NCI-H345 treated with DMSO at 0.1 percent for 48 hours (cell line): ENCODE measurements at regions not wholly inside any gene's neighbourhood (a gene's known extent, or its start where the extent isn't known, plus 50 kb on each side); places are given as distances from the start of the nearest gene placed in this dataset.
"Not testable (repeated sequence)": the region's sequence is repeated elsewhere in the genome, so short reads cannot be mapped to it uniquely, and the experiment has no call there.

Experiments used
- DNase-seq: peaks from one replicate; lab custom pipeline; 2025; ENCODE audit not compliant: unreplicated experiment; lab: John Stamatoyannopoulos, UW

DNA sequence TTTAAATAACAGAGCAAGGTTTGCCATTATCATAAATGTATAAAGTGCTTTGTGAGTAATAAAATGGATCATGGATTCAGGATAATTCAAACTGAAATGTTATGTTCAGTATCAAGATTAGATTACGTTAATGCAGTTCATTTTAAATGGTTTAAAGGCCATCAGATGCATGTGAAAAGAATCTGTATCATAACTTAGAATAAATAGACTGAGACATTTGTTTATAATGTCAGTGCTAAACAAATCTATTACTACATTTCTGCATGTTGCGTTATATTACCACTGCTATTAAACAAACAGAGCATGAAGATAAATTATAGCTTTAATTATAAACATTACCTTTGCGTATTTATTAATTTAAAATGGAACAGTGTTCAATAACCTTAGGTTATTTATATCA, 160.2 kb downstream of the TOX3 start:
- DNase-seq, result no peak

- DNase-seq, result no peak
These were observed 162.6 kb downstream of the TOX3 start for GRCh38 chr16:52384378-52384777.

GRCh38 chr16:52383640-52384292, 163.2 kb downstream of the TOX3 start:
- peak; percentile 38 for DNase-seq

- peak; percentile 5 for DNase-seq
These were observed 163.8 kb downstream of the TOX3 start for GRCh38 chr16:52383119-52383518.

DNA sequence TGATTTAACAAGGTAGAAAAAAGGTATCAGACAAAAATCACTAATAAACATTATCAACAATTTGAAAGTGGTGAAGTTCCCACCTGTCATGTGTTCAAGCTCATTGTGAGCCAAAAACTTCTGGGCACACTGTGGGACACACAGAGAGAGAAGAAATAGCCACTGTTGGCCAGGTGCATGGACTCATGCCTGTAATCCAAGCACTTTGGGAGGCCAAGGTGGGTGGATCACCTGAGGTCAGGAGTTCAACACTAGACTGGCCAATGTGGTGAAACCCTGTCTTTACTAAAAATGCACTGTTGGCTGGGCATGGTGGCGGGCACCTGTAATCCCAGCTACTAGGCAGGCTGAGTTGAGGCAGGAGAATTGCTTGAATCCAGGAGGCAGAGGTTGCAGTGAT, 167.4 kb downstream of the TOX3 start:
- DNase-seq, result no peak

- DNase-seq, result no peak
These were observed 170.2 kb downstream of the TOX3 start for GRCh38 chr16:52376676-52377280.

GRCh38 chr16:52372313-52372712, 174.6 kb downstream of the TOX3 start:
- DNase-seq, result no peak

- DNase-seq, result no peak
These were observed 178.1 kb downstream of the TOX3 start for GRCh38 chr16:52368859-52369258.

DNA sequence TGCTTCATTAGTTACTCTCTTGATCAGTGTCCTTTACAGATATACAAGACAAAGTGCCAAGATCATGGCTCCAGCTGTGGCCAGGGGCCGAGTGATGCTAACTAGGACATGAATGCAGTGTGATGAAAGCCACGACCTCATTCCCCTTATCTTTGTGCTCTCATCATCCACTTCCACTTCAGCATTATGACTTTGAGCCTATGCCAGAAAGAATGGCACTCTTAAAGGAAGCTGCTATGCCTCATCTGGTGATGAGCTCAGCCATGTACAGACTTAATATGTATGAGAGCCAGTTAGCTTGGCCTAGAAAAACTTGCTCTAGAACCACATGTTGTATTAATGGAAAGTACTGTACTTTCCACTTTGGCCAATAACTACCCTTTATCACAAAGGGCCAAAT, 179.1 kb downstream of the TOX3 start:
- no peak for DNase-seq

DNA sequence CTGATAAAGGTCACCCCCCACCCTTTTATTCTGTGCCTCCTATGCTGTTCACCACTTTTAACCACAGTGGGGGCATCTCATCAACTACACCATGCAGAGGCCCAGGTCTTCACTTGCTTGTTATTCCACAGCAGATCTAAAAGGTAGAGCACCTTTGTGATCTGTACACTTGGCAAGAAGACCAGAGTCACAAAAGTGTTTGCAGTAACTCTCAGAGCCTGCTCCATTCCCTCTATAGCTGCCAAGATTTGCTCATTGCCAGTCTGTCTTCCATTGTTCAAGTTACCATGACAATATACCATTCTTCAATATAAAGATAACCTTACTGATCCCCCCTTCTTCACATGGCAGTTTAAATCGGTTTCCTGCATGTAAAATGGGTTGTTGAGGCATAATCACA, 180.0 kb downstream of the TOX3 start:
- no peak for DNase-seq

- DNase-seq, result no peak
These were observed 182.4 kb downstream of the TOX3 start for GRCh38 chr16:52364500-52364899.

DNA sequence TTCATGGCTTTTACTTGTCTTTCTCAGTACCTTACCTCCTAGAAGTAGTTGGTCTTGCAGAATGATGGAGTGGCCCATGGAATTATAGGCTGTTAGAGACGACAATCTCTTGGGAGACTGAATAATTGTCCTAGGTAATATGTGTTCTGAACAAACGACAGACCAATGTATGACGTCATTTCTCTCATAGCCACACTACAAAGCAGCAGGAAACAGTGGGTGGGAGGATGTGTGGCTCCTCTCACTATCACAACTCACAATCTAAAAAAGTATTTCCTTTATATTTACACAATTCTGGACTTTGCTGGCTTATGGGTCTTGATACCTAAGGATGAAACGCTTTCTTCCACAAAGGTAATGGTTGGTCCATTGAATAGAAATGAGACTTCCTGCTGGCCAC, 183.9 kb downstream of the TOX3 start:
- DNase-seq, result no peak

- no peak for DNase-seq
These were observed 189.2 kb downstream of the TOX3 start for GRCh38 chr16:52357711-52358110.

- DNase-seq, result no peak
These were observed 193.7 kb downstream of the TOX3 start for GRCh38 chr16:52353249-52353648.

- no peak for DNase-seq
These were observed 195.5 kb downstream of the TOX3 start for GRCh38 chr16:52351451-52351850.

DNA sequence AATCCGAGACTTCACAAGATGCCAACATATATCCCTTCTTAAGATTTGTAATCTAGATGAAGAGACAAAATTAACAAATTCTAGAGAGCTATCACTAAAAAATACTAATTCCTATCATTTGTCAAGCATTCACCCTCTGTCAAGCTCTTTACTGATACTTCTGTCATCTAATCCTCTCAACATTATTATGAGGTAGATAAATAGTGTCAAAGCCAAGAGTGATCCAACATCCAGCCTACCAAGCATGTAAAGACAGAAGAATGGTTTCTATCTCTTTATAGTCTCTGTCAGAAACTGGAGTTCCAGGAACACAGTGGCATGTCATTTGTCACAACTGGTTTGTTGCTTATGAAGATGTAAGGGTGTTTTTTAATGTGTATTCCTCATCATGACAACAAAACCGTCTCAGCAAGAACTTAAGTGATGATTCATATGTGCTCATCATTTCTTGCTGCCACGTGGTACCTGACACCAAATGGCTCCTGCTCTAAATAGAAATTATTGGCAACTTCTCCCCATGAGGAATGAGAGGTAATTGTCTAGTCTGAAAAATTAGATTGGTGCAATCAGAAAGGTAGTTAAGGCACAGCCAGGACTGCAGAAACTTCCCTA, 196.8 kb downstream of the TOX3 start:
- DNase-seq, result no peak

- no peak for DNase-seq
These were observed 200.2 kb downstream of the TOX3 start for GRCh38 chr16:52346709-52347108.

DNA sequence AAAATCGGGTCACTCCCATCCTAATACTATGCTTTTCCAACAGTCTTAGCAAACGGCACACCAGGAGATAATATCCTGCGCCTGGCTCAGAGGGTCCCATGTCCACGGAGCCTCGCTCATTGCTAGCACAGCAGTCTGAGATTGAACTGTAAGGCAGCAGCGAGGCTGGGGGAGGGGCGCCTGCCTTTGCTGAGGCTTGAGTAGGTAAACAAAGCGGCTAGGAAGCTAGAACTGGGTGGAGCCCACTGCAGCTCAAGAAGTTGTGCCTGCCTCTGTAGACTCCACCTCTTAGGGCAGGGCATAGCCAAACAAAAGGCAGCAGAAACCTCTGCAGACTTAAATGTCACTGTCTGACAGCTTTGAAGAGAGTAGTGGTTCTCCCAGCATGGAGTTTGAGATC, 213.3 kb downstream of the TOX3 start:
- DNase-seq, result not testable (repeated sequence)

- no peak for DNase-seq
These were observed 226.0 kb downstream of the TOX3 start for GRCh38 chr16:52320930-52321439.

GRCh38 chr16:52318302-52319009, 228.5 kb downstream of the TOX3 start:
- peak; percentile 80 for DNase-seq

DNA sequence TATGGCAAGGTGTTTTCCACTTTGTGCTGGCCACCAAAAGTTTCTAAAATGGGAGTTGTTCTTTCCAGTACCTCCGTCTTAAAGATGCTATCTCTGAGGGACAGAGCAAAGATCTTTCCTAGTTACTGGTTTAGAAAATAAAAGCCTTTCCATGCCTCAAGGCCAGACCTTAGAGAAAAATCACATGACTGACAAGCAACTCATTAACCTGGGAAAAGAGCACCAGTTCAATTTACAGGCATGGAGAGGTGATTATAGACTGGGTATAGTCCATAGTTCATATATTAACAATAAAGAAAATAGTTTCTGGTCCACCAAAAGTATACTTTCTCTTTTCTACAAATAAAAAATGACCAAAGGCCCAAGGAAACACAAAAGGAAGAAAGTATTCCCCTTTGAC, 230.7 kb downstream of the TOX3 start:
- no peak for DNase-seq

DNA sequence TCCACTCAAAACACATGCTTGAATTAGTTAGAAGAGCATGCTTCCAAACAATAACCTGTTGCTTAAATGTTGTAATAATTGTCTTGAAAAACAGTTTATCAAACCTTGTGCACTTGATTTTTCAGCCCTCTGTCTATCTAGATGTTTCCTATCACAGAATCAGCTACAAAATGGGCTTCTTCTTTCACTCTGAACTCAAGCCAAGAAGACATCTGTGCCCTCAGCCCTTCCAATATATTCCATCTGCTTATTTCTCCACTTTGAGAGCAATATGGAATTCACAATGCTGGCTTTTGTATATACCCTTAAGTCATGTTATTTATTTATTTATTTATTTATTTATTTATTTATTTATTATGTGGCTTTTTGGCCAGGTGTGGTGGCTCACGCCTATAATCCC, 234.2 kb downstream of the TOX3 start:
- DNase-seq, result no peak
